Lung (tissue), 11 donors: ENCODE measurements at regions not wholly inside any gene's neighbourhood (a gene's known extent, or its start where the extent isn't known, plus 50 kb on each side); places are given as distances from the start of the nearest gene placed in this dataset.

Experiments used
- ATAC-seq: fragments of 200-7000 bp; cut with Tn5 transposase; one replicate; pipeline ENCODE4 v1.9.1; 2020; ENCODE audit warnings: moderate number of reproducible peaks; ENCODE audit not compliant: insufficient read depth, low FRiP score
- DNase-seq, 3 donors: peaks; one replicate each; pipeline ENCODE4 v3.0.0-alpha.2; 2013 to 2017
- H3K27ac ChIP-seq, 2 donors: one replicate each; pipeline ENCODE4 v1.5.1; 2013; ENCODE audit warnings: mild to moderate bottlenecking in 2 of 2, moderate library complexity in 2 of 2, control low read depth in 1 of 2, inconsistent platforms in 1 of 2, low read depth in 1 of 2, low read length in 1 of 2
- H3K27me3 ChIP-seq, 3 donors: one replicate each; pipeline ENCODE4 v1.5.1; 2013; ENCODE audit warnings: low read length in 2 of 3; ENCODE audit not compliant: control insufficient read depth in 3 of 3, insufficient read depth in 3 of 3
- H3K36me3 ChIP-seq, 4 donors: one replicate each; pipeline ENCODE4 v1.5.1; 2013; ENCODE audit warnings: low read length in 4 of 4, mild to moderate bottlenecking in 1 of 4, moderate library complexity in 1 of 4; ENCODE audit not compliant: control insufficient read depth in 4 of 4, insufficient read depth in 4 of 4
- H3K4me1 ChIP-seq, 5 donors: one replicate each; pipeline ENCODE4 v1.5.1; 2013; ENCODE audit warnings: low read length in 5 of 5, mild to moderate bottlenecking in 2 of 5, moderate library complexity in 1 of 5; ENCODE audit not compliant: control insufficient read depth in 5 of 5, insufficient read depth in 5 of 5
- H3K4me3 ChIP-seq: one replicate; pipeline ENCODE4 v1.5.1; 2013; ENCODE audit warnings: mild to moderate bottlenecking, control low read depth, moderate library complexity
- H3K9ac ChIP-seq, 2 donors: one replicate each; pipeline ENCODE4 v1.5.1; 2013; ENCODE audit warnings: low read length in 2 of 2, control low read depth in 1 of 2; ENCODE audit not compliant: insufficient read depth in 1 of 2
- H3K9me3 ChIP-seq, 4 donors: one replicate each; pipeline ENCODE4 v1.5.1; 2013; ENCODE audit warnings: low read length in 3 of 4, mild to moderate bottlenecking in 1 of 4, moderate library complexity in 1 of 4; ENCODE audit not compliant: control insufficient read depth in 4 of 4, insufficient read depth in 3 of 4
- CTCF ChIP-seq: IDR thresholded peaks from 2 replicates; pipeline ENCODE4 v1.5.1; 2012; ENCODE audit warnings: mild to moderate bottlenecking; ENCODE audit errors: control extremely low read depth, extremely low read depth
- WGBS, 2 donors: extraction: QIAGEN DNeasy Blood & Tissue Kit; methylation state at CpG; one replicate each; pipeline ENCODE4 v1.1.7; 2013; 5-methylcytosine and 5-hydroxymethylcytosine counted together
- donor health status: control.
- donor health status: control.
- donor health status: Bipolar disorder and iron deficiency.
- donor health status: healthy.
- donor health status: DM: yes; HTN: yes; CAD: no.

- 61 to 63% methylated on average over 1 of the region's 1 CpG for WGBS, 2 donors
- no peak for TF ChIP-seq CTCF
- Histone ChIP-seq H3K27me3 (no peaks in the 10 kb centered on the region), H3K36me3 (no peaks in the 10 kb centered on the region), H3K4me3 (no peak overlapping the region), H3K9me3 (peaks cover 0 to 3% (median 0%) of the 10 kb centered on the region in 4 donors), H3K27ac (no peak overlapping the region), H3K9ac (no peak overlapping the region), H3K4me1 (no peaks in the 10 kb centered on the region)
- DNase-seq (no peak), ATAC-seq (no peak)
Measured at GRCh38 chr14:42848652-42849051, 1242.0 kb downstream of the LRFN5 start.

- no peaks in the 10 kb centered on the region for H3K4me1 ChIP-seq
- H3K9me3 ChIP-seq: peaks cover 0 to 2% (median 0%) of the 10 kb centered on the region in 4 donors
Measured at GRCh38 chr14:42814817-42815216, 1208.1 kb downstream of the LRFN5 start.

DNA sequence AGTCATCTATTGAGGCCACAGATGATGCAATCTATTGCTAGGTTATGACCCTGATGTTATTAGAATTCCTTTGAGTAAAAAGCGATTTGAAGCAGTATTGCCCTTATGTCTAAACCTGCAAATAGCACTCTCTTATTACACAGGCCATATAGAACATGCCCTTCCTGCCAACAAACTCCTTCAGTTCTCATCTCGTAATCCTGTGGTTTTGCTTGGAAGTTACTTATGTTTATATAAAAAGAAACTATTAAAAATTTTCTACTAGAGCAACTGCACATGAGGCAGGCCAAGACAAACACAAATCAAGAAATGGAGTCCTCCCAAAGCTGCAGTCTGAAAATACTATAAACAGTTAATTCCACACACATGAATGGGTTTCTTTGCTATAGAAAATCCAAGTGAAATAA, 1200.2 kb downstream of the LRFN5 start:
- H3K36me3 ChIP-seq: no peaks in the 10 kb centered on the region
- no peak overlapping the region for H3K9ac ChIP-seq
- DNase-seq: peak in 2 of 3 donors; percentile 68 to 71
- ATAC-seq: no peak
- 34 to 47% methylated on average over 2 of the region's 2 CpGs for WGBS, 2 donors
- no peak for TF ChIP-seq CTCF
- peaks cover 0 to 2% (median 1%) of the 10 kb centered on the region in 4 donors for H3K9me3 ChIP-seq
- no peaks in the 10 kb centered on the region for H3K27me3 ChIP-seq
- H3K27ac ChIP-seq: no peak overlapping the region
- peaks cover 0 to 9% (median 0%) of the 10 kb centered on the region in 5 donors for H3K4me1 ChIP-seq
- H3K4me3 ChIP-seq: no peak overlapping the region

More at GRCh38 chr14:42814817-42815216, 1208.1 kb downstream of the LRFN5 start:
- Histone ChIP-seq H3K36me3 (no peaks in the 10 kb centered on the region), H3K27me3 (no peaks in the 10 kb centered on the region), H3K4me3 (no peak overlapping the region), H3K9ac (no peak overlapping the region), H3K27ac (no peak overlapping the region)
- DNase-seq: no peak
- no peak for ATAC-seq
- no peak for TF ChIP-seq CTCF

- no peak for ATAC-seq
- H3K9me3 ChIP-seq: peaks cover 0 to 4% (median 1%) of the 10 kb centered on the region in 4 donors
- H3K4me1 ChIP-seq: peaks cover 0 to 9% (median 0%) of the 10 kb centered on the region in 5 donors
- H3K36me3 ChIP-seq: no peaks in the 10 kb centered on the region
- DNase-seq: peak in 2 of 3 donors; percentile 32 to 68
- 79 to 88% methylated on average over 4 of the region's 4 CpGs for WGBS, 2 donors
- H3K9ac ChIP-seq: no peak overlapping the region
- H3K27me3 ChIP-seq: no peaks in the 10 kb centered on the region
- H3K27ac ChIP-seq: no peak overlapping the region
- TF ChIP-seq CTCF: no peak
- H3K4me3 ChIP-seq: no peak overlapping the region
Measured at GRCh38 chr14:42804141-42804540, 1197.5 kb downstream of the LRFN5 start.
